GM12878 (cell line): ENCODE measurements at regions not wholly inside any gene's neighbourhood (a gene's known extent, or its start where the extent isn't known, plus 50 kb on each side); places are given as distances from the start of the nearest gene placed in this dataset.

Source experiments
- ATAC-seq: fragments of 200-7000 bp; cut with Tn5 transposase; 3 replicates; pipeline ENCODE4 v1.9.1; 2020; ENCODE audit warnings: mild to moderate bottlenecking, moderate library complexity
- BruUV-seq: library from RNA; stranded (reverse); fragments of 400-500 nt; replicated peaks from 2 replicates; lab custom pipeline; 2021; lab: Mats Ljungman, UMichigan
- CTCF ChIA-PET: fragments of 300-600 bp; sonication (Branson Sonifier 250); formaldehyde crosslinking; extraction: SDS; loops from one replicate; lab custom pipeline; 2021; ENCODE audit warnings: inconsistent platforms; lab: Yijun Ruan, JAX
- POLR2A ChIA-PET: fragments of 350-600 bp; formaldehyde crosslinking; extraction: SDS; loops from one replicate; lab custom pipeline; 2021; ENCODE audit warnings: inconsistent platforms; lab: Charles Lee
- RAD21 ChIA-PET: fragments of 300-600 bp; sonication (Branson Sonifier 250); formaldehyde crosslinking; loops from one replicate; lab custom pipeline; 2023; ENCODE audit warnings: antibody characterized with exemption; ENCODE audit not compliant: unreplicated experiment; lab: Charles Lee
- SMC1A ChIA-PET: fragments of 300-600 bp; sonication (Branson Sonifier 250); formaldehyde crosslinking; loops from one replicate; lab custom pipeline; 2023; ENCODE audit not compliant: unreplicated experiment, uncharacterized antibody; lab: Charles Lee
- DNase-seq: peaks from one replicate; pipeline ENCODE4 v3.0.0-alpha.2; 2011; ENCODE audit warnings: low read depth, low spot score
- FAIRE-seq: peaks from 3 replicates; lab custom pipeline; 2011; peaks lifted over from hg19 to GRCh38; lab: Jason Lieb, UNC
- H2AFZ ChIP-seq: 2 replicates; pipeline ENCODE4 v1.6.0; 2011; ENCODE audit warnings: low read depth, low read length, control low read depth; ENCODE audit not compliant: control insufficient read depth
- H3K27ac ChIP-seq: 2 replicates; pipeline ENCODE4 v1.5.1; 2011; ENCODE audit warnings: control low read depth; ENCODE audit not compliant: control insufficient read depth, insufficient read depth
- H3K27me3 ChIP-seq, 2 experiments: replicated peaks in 1 of 2; 2 replicates each; pipeline versions ENCODE4 v1.6.0 to v1.6.1; 2011; ENCODE audit warnings: low read length in 1 of 2; ENCODE audit not compliant: control insufficient read depth in 2 of 2, insufficient read depth in 2 of 2
- H3K36me3 ChIP-seq, 2 experiments: 2 replicates each; pipeline ENCODE4 v1.5.1; 2011; ENCODE audit warnings: low read length in 1 of 2; ENCODE audit not compliant: control insufficient read depth in 2 of 2, insufficient read depth in 2 of 2
- H3K4me1 ChIP-seq: 2 replicates; pipeline ENCODE4 v1.6.1; 2011; ENCODE audit warnings: mild to moderate bottlenecking, low read length, moderate library complexity, mixed read lengths; ENCODE audit not compliant: control insufficient read depth, insufficient read depth
- H3K4me2 ChIP-seq: 2 replicates; pipeline ENCODE4 v1.6.0; 2011; ENCODE audit warnings: control low read depth; ENCODE audit not compliant: control insufficient read depth, insufficient read depth
- H3K4me3 ChIP-seq: fragments of 200-600 bp; sonication (generic); 2 replicates; pipeline ENCODE4 v1.5.1; 2016
- H3K79me2 ChIP-seq: 2 replicates; pipeline ENCODE4 v1.6.0; 2011; ENCODE audit warnings: low read length; ENCODE audit not compliant: control insufficient read depth, insufficient read depth
- H3K9ac ChIP-seq: 2 replicates; pipeline ENCODE4 v1.8.0; 2011; ENCODE audit warnings: low read length, control low read depth, mixed read lengths; ENCODE audit not compliant: control insufficient read depth, insufficient read depth
- H3K9me3 ChIP-seq: replicated peaks from 3 replicates; pipeline ENCODE4 v1.5.1; 2011; ENCODE audit warnings: mild to moderate bottlenecking, low read length; ENCODE audit not compliant: control insufficient read depth, insufficient read depth
- H4K20me1 ChIP-seq: 2 replicates; pipeline ENCODE4 v1.6.0; 2011; ENCODE audit not compliant: control insufficient read depth, insufficient read depth
- BCL11A ChIP-seq: IDR thresholded peaks from 2 replicates; pipeline ENCODE4 v1.6.1; 2011; ENCODE audit warnings: low read depth, low read length
- GABPA ChIP-seq: IDR thresholded peaks from 2 replicates; pipeline ENCODE4 v1.6.1; 2014; ENCODE audit warnings: antibody characterized with exemption, low read depth, mild to moderate bottlenecking, inconsistent platforms
- HCFC1 ChIP-seq: fragments of 150-350 bp; IDR thresholded peaks from 2 replicates; pipeline ENCODE4 v1.6.1; 2014; ENCODE audit warnings: low read length
- HDAC2 ChIP-seq: fragments of 200-600 bp; sonication (generic); IDR thresholded peaks from 2 replicates; pipeline ENCODE4 v1.6.1; 2017
- HDAC6 ChIP-seq: fragments of 200-600 bp; sonication (generic); IDR thresholded peaks from one replicate; pipeline ENCODE4 v1.8.0; 2017; ENCODE audit warnings: antibody characterized with exemption; ENCODE audit not compliant: unreplicated experiment
- PAX5 ChIP-seq: IDR thresholded peaks from 2 replicates; pipeline ENCODE4 v1.6.1; 2011; ENCODE audit warnings: low read depth, low read length, borderline replicate concordance
- TARDBP ChIP-seq: IDR thresholded peaks from 2 replicates; pipeline ENCODE4 v1.6.1; 2016; ENCODE audit warnings: borderline replicate concordance
- USF2 ChIP-seq: IDR thresholded peaks from 2 replicates; pipeline ENCODE4 v1.6.1; 2011; ENCODE audit warnings: low read depth, low read length, improper control_type of control experiment, borderline replicate concordance
- ZNF24 ChIP-seq: fragments of 450-650 bp; IDR thresholded peaks from 2 replicates; pipeline ENCODE4 v1.6.1; 2017; ENCODE audit warnings: antibody characterized with exemption, mild to moderate bottlenecking
- ZNF384 ChIP-seq: IDR thresholded peaks from 2 replicates; pipeline ENCODE4 v1.6.1; 2012; ENCODE audit warnings: low read depth, mild to moderate bottlenecking, low read length, improper control_type of control experiment, borderline replicate concordance
- WGBS: methylation state at CpG from one replicate; pipeline ENCODE4 v1.1.6; 2016; ENCODE audit warnings: low lambda C conversion rate; ENCODE audit not compliant: insufficient replicate concordance, insufficient coverage; ENCODE audit errors: missing lambda C conversion rate; 5-methylcytosine and 5-hydroxymethylcytosine counted together
- in situ Hi-C: fragments of 300-500 bp; cut with MboI; formaldehyde crosslinking; loops from 9 replicates; pipeline ENCODE4 v1.14.3; 2018; ENCODE audit warnings: mixed read lengths
- intact Hi-C: fragments of 100-400 bp; cut with micrococcal nuclease; formaldehyde crosslinking; loops from one replicate; pipeline ENCODE4 v1.14.2; 2022; ENCODE audit not compliant: unreplicated experiment
- TF ChIP-seq, protein P1 (sequence below): fragments of 450-650 bp; formaldehyde crosslinking; IDR thresholded peaks from 2 replicates; pipeline ENCODE4 v1.4.0; 2022; ENCODE audit warnings: mild to moderate bottlenecking, moderate library complexity

DNA sequence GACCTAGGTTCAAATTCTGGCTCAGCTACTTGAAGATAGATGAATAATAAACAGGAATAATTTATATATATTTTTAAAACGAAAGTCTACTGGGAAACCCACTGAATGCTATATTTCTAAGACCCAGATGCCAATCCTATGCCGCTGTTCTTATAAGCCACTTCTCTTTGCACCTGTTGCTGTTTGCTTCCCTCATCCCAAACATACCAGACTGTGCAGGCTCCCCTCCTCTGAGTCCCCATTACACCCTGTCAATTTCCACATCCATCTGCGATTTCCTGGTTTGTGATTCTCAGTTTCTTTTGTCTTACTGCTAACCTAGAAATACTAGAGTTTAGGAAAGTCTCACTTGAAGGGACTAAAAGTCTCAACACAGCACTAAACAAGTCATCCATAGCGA lies 92.8 kb upstream of the CAST start:
- intact Hi-C loops (no loop called here), in situ Hi-C loops (no loop called here)
- DNase-seq (no peak), FAIRE-seq (no peak)
- Histone ChIP-seq H3K27me3 (no peaks in the 10 kb centered on the region), H2AFZ (no peak overlapping the region), H3K79me2 (no peaks in the 10 kb centered on the region), H3K27ac (no peak overlapping the region), H3K4me3 (no peak overlapping the region), H3K9me3 (no peaks in the 10 kb centered on the region), H3K4me1 (peaks cover 9% of the 10 kb centered on the region)
- CTCF ChIA-PET, result no interaction called here
- BruUV-seq, result no TSS peak
- no peak for TF ChIP-seq USF2
- TF ChIP-seq, all 136 proteins: peak for 0
- Histone ChIP-seq H3K9ac (no peak overlapping the region), H3K36me3 (no peaks in the 10 kb centered on the region), H4K20me1 (no peaks in the 10 kb centered on the region), H3K4me2 (no peak overlapping the region)
- RAD21 ChIA-PET, result no interaction called here
- POLR2A ChIA-PET, result no interaction called here
- no peak for ATAC-seq
- SMC1A ChIA-PET, result no interaction called here
- WGBS, result 44% methylated on average over 4 of the region's 4 CpGs

GRCh38 chr5:96569770-96570169 lies 92.4 kb upstream of the CAST start:
- in situ Hi-C loops, result no loop called here
- DNase-seq (no peak), ATAC-seq (no peak), FAIRE-seq (no peak)
- H3K4me3 ChIP-seq, result no peak overlapping the region
- TF ChIP-seq, protein P1, sequence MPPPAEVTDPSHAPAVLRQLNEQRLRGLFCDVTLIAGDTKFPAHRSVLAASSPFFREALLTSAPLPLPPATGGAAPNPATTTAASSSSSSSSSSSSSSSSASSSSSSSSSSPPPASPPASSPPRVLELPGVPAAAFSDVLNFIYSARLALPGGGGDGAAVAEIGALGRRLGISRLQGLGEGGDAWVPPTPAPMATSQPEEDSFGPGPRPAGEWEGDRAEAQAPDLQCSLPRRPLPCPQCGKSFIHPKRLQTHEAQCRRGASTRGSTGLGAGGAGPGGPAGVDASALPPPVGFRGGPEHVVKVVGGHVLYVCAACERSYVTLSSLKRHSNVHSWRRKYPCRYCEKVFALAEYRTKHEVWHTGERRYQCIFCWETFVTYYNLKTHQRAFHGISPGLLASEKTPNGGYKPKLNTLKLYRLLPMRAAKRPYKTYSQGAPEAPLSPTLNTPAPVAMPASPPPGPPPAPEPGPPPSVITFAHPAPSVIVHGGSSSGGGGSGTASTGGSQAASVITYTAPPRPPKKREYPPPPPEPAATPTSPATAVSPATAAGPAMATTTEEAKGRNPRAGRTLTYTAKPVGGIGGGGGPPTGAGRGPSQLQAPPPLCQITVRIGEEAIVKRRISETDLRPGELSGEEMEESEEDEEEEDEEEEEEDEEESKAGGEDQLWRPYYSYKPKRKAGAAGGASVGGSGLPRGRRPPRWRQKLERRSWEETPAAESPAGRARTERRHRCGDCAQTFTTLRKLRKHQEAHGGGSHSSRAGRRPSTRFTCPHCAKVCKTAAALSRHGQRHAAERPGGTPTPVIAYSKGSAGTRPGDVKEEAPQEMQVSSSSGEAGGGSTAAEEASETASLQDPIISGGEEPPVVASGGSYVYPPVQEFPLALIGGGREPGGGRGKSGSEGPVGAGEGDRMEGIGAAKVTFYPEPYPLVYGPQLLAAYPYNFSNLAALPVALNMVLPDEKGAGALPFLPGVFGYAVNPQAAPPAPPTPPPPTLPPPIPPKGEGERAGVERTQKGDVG (CRISPR knock-in tag), result no peak
- TF ChIP-seq PAX5 (no peak), HDAC2 (no peak), HCFC1 (no peak), ZNF24 (no peak), GABPA (no peak), ZNF384 (no peak), HDAC6 (no peak), USF2 (no peak), BCL11A (no peak), TARDBP (no peak)
- H3K27ac ChIP-seq, result no peak overlapping the region
- H3K9me3 ChIP-seq, result no peaks in the 10 kb centered on the region
- POLR2A ChIA-PET, result no interaction called here
- no peaks in the 10 kb centered on the region for H3K36me3 ChIP-seq
- no peak overlapping the region for H3K9ac ChIP-seq
- CTCF ChIA-PET, result no interaction called here
- WGBS, result 40% methylated on average over 4 of the region's 4 CpGs
- BruUV-seq, result no TSS peak
- SMC1A ChIA-PET, result interaction anchor here (0.7 kb wide), 1 partner anchor 118 kb away, joined by 3 read pairs; no protein-coding TSS in a partner anchor
- intact Hi-C loops, result no loop called here
- H3K27me3 ChIP-seq, result no peaks in the 10 kb centered on the region
- H3K4me2 ChIP-seq, result no peak overlapping the region
- RAD21 ChIA-PET, result no interaction called here
- no peaks in the 10 kb centered on the region for H4K20me1 ChIP-seq
- H2AFZ ChIP-seq, result no peak overlapping the region
- H3K4me1 ChIP-seq, result peaks cover 9% of the 10 kb centered on the region
- H3K79me2 ChIP-seq, result no peaks in the 10 kb centered on the region
